H9 (cell line): ENCODE measurements at regions not wholly inside any gene's neighbourhood (a gene's known extent, or its start where the extent isn't known, plus 50 kb on each side); places are given as distances from the start of the nearest gene placed in this dataset.

Experiments used
- DNase-seq: peaks from one replicate; pipeline ENCODE4 v3.0.0-alpha.2; 2017
- H2AFZ ChIP-seq: one replicate; pipeline ENCODE4 v1.6.1; 2013; ENCODE audit warnings: mild to moderate bottlenecking, low read length, control low read depth, moderate library complexity
- H2AK5ac ChIP-seq: 2 replicates; pipeline ENCODE4 v1.6.1; 2013; ENCODE audit warnings: low read length, control low read depth, mixed read lengths; ENCODE audit not compliant: insufficient read length
- H2BK120ac ChIP-seq: one replicate; pipeline ENCODE4 v1.6.1; 2013; ENCODE audit warnings: low read depth, mild to moderate bottlenecking, low read length, control low read depth, inconsistent platforms; ENCODE audit not compliant: poor library complexity, severe bottlenecking
- H2BK12ac ChIP-seq: 2 replicates; pipeline ENCODE4 v1.6.1; 2013; ENCODE audit warnings: low read length, control low read depth, mixed read lengths, low read depth; ENCODE audit not compliant: insufficient read length
- H2BK15ac ChIP-seq: 2 replicates; pipeline ENCODE4 v1.6.1; 2013; ENCODE audit warnings: low read depth, low read length, control low read depth
- H2BK20ac ChIP-seq: one replicate; pipeline ENCODE4 v1.6.1; 2013; ENCODE audit warnings: low read depth, mild to moderate bottlenecking, low read length, control low read depth, inconsistent platforms; ENCODE audit not compliant: poor library complexity, severe bottlenecking
- H2BK5ac ChIP-seq: 2 replicates; pipeline ENCODE4 v1.6.1; 2013; ENCODE audit warnings: low read length, control low read depth, mixed read lengths; ENCODE audit not compliant: insufficient read length
- H3K14ac ChIP-seq: 2 replicates; pipeline ENCODE4 v1.6.1; 2013; ENCODE audit warnings: low read length, control low read depth; ENCODE audit not compliant: insufficient read depth
- H3K18ac ChIP-seq: 2 replicates; pipeline ENCODE4 v1.6.1; 2013; ENCODE audit warnings: low read depth, mild to moderate bottlenecking, mixed read lengths, low read length, control low read depth; ENCODE audit not compliant: insufficient read length
- H3K23ac ChIP-seq: 2 replicates; pipeline ENCODE4 v1.6.1; 2013; ENCODE audit warnings: low read length, control low read depth, mixed read lengths, low read depth; ENCODE audit not compliant: insufficient read length
- H3K23me2 ChIP-seq: 2 replicates; pipeline ENCODE4 v1.6.1; 2013; ENCODE audit warnings: low read depth, mild to moderate bottlenecking, mixed read lengths, low read length, control low read depth; ENCODE audit not compliant: insufficient read length, poor library complexity, severe bottlenecking
- H3K27ac ChIP-seq: 2 replicates; pipeline ENCODE4 v1.5.1; 2013; ENCODE audit warnings: low read length, control low read depth, mixed read lengths, low read depth; ENCODE audit not compliant: insufficient read length
- H3K27me3 ChIP-seq: 2 replicates; pipeline ENCODE4 v1.6.1; 2013; ENCODE audit warnings: low read length, control low read depth, inconsistent platforms; ENCODE audit not compliant: insufficient read depth
- H3K4ac ChIP-seq: 2 replicates; pipeline ENCODE4 v1.6.1; 2013; ENCODE audit warnings: low read depth, mild to moderate bottlenecking, control low read depth, inconsistent platforms, low read length, moderate library complexity
- H3K4me1 ChIP-seq: 2 replicates; pipeline ENCODE4 v1.6.1; 2013; ENCODE audit warnings: low read length, control low read depth, inconsistent platforms; ENCODE audit not compliant: insufficient read depth
- H3K4me2 ChIP-seq: 2 replicates; pipeline ENCODE4 v1.6.1; 2013; ENCODE audit warnings: low read length, control low read depth, mixed read lengths; ENCODE audit not compliant: insufficient read length, insufficient read depth
- H3K56ac ChIP-seq: 2 replicates; pipeline ENCODE4 v1.6.1; 2013; ENCODE audit warnings: low read depth, mild to moderate bottlenecking, mixed read lengths, low read length, control low read depth; ENCODE audit not compliant: insufficient read length
- H3K79me1 ChIP-seq: 2 replicates; pipeline ENCODE4 v1.6.1; 2013; ENCODE audit warnings: low read depth, mild to moderate bottlenecking, moderate library complexity, low read length, control low read depth, inconsistent platforms; ENCODE audit not compliant: insufficient read depth, poor library complexity, severe bottlenecking
- H3K79me2 ChIP-seq: 2 replicates; pipeline ENCODE4 v1.6.1; 2013; ENCODE audit warnings: low read length, control low read depth, inconsistent platforms; ENCODE audit not compliant: insufficient read depth
- H3K9ac ChIP-seq: 2 replicates; pipeline ENCODE4 v1.6.1; 2013; ENCODE audit warnings: low read length, control low read depth, mixed read lengths; ENCODE audit not compliant: insufficient read length; ENCODE audit errors: extremely low read depth
- H3K9me3 ChIP-seq: one replicate; pipeline ENCODE4 v1.6.1; 2013; ENCODE audit warnings: low read depth, low read length, inconsistent platforms; ENCODE audit not compliant: control insufficient read depth
- H3T11ph ChIP-seq: one replicate; pipeline ENCODE4 v1.6.1; 2013; ENCODE audit warnings: mild to moderate bottlenecking, low read length, control low read depth, inconsistent platforms
- H4K20me1 ChIP-seq: one replicate; pipeline ENCODE4 v1.6.1; 2013; ENCODE audit not compliant: control insufficient read depth, insufficient read length, insufficient read depth
- H4K5ac ChIP-seq: 2 replicates; pipeline ENCODE4 v1.6.1; 2013; ENCODE audit warnings: low read depth, mild to moderate bottlenecking, mixed read lengths, low read length, control low read depth; ENCODE audit not compliant: insufficient read length
- H4K8ac ChIP-seq: replicated peaks from 2 replicates; pipeline ENCODE4 v1.6.1; 2013; ENCODE audit warnings: low read length, control low read depth, mixed read lengths, low read depth; ENCODE audit not compliant: insufficient read length
- H4K91ac ChIP-seq: 2 replicates; pipeline ENCODE4 v1.6.1; 2013; ENCODE audit warnings: low read depth, mild to moderate bottlenecking, moderate library complexity, mixed read lengths, low read length, control low read depth; ENCODE audit not compliant: insufficient read length
- H3K27ac Mint-ChIP-seq, 3 experiments: 2 replicates in 2 of 3; 3 replicates in 1 of 3; pipeline ENCODE4 v1.8.0; 2020 to 2021; ENCODE audit warnings: mixed read lengths in 3 of 3, mild to moderate bottlenecking in 1 of 3, moderate library complexity in 1 of 3
- H3K27me3 Mint-ChIP-seq: 2 replicates; pipeline ENCODE4 v1.8.0; 2021; ENCODE audit warnings: low read depth, mild to moderate bottlenecking, moderate library complexity, mixed read lengths
- H3K36me3 Mint-ChIP-seq, 3 experiments: 2 replicates in 2 of 3; 3 replicates in 1 of 3; pipeline ENCODE4 v1.8.0; 2020 to 2021; ENCODE audit warnings: low read depth in 3 of 3, mixed read lengths in 3 of 3; ENCODE audit not compliant: insufficient read depth in 1 of 3
- H3K4me1 Mint-ChIP-seq, 2 experiments: 2 replicates each; pipeline ENCODE4 v1.8.0; 2020; ENCODE audit warnings: mixed read lengths in 2 of 2
- H3K4me3 Mint-ChIP-seq, 2 experiments: 2 replicates in 1 of 2; 3 replicates in 1 of 2; pipeline ENCODE4 v1.8.0; 2020 to 2021; ENCODE audit warnings: mild to moderate bottlenecking in 2 of 2, mixed read lengths in 2 of 2, moderate library complexity in 1 of 2
- H3K9me3 Mint-ChIP-seq, 2 experiments: 2 replicates in 1 of 2; 3 replicates in 1 of 2; pipeline ENCODE4 v1.8.0; 2020; ENCODE audit warnings: mild to moderate bottlenecking in 2 of 2, mixed read lengths in 2 of 2, moderate library complexity in 1 of 2
- CTCF ChIP-seq: fragments of 200-600 bp; sonication (generic); conservative IDR thresholded peaks from 3 replicates; pipeline ENCODE4 v1.8.0; 2021; ENCODE audit warnings: antibody characterized with exemption, mild to moderate bottlenecking
- WGBS: extraction: QIAGEN DNeasy Blood & Tissue Kit; methylation state at CpG from one replicate; pipeline ENCODE4 v1.1.7; 2013; ENCODE audit warnings: missing lambda C conversion rate, low lambda C conversion rate, mixed read lengths; ENCODE audit not compliant: insufficient read length; ENCODE audit errors: extremely low coverage; 5-methylcytosine and 5-hydroxymethylcytosine counted together

GRCh38 chr10:90641731-90642130 lies 216.1 kb downstream of the HTR7 start:
- no peak overlapping the region for H3K9ac ChIP-seq

More at GRCh38 chr10:90641731-90642130, 216.1 kb downstream of the HTR7 start:
- Histone ChIP-seq H3K14ac (no peak overlapping the region), H3K27me3 (no peaks in the 10 kb centered on the region), H2BK5ac (no peak overlapping the region), H3K18ac (no peak overlapping the region), H2BK120ac (no peak overlapping the region), H3K9me3 (no peaks in the 10 kb centered on the region), H2BK15ac (no peak overlapping the region), H3K4ac (no peak overlapping the region), H4K5ac (no peak overlapping the region), H2BK20ac (no peak overlapping the region), H3K23ac (no peak overlapping the region), H3K23me2 (no peaks in the 10 kb centered on the region), H3K56ac (no peak overlapping the region), H2BK12ac (no peak overlapping the region), H3K27ac (no peak overlapping the region), H2AFZ (no peak overlapping the region), H3K79me2 (no peaks in the 10 kb centered on the region), H4K91ac (no peak overlapping the region), H3K4me1 (no peaks in the 10 kb centered on the region), H3K4me2 (no peak overlapping the region), H2AK5ac (no peak overlapping the region), H3T11ph (no peak overlapping the region), H4K8ac (no peak overlapping the region), H3K79me1 (no peaks in the 10 kb centered on the region), H4K20me1 (no peaks in the 10 kb centered on the region)
- H3K27ac Mint-ChIP-seq = peak overlapping the region in 2 of 3 experiments; percentile 2 to 25; a peak in 3 of 7 replicates
- no peak for DNase-seq
- no CpG with 5 or more reads among the region's 4 CpGs for WGBS
- H3K36me3 Mint-ChIP-seq = peaks cover 0 to 7% (median 0%) of the 10 kb centered on the region in 3 experiments; a peak in 3 of 7 replicates
- peaks cover 2% of the 10 kb centered on the region in 2 experiments; a peak in 4 of 5 replicates for H3K9me3 Mint-ChIP-seq
- no peak overlapping the region for H3K4me3 Mint-ChIP-seq
- no peaks in the 10 kb centered on the region for H3K27me3 Mint-ChIP-seq
- TF ChIP-seq CTCF = no peak
- H3K4me1 Mint-ChIP-seq = peaks cover 19 to 54% of the 10 kb centered on the region in 2 experiments
